HFFc6 (cell line): ENCODE measurements at regions not wholly inside any gene's neighbourhood (a gene's known extent, or its start where the extent isn't known, plus 50 kb on each side); places are given as distances from the start of the nearest gene placed in this dataset.
"Not testable (repeated sequence)": the region's sequence is repeated elsewhere in the genome, so short reads cannot be mapped to it uniquely, and the experiment has no call there.

Experiments
- DNase-seq: peaks from one replicate; pipeline ENCODE4 v3.0.0-alpha.2; 2018
- H3K27ac Mint-ChIP-seq: 2 replicates; pipeline ENCODE4 v1.8.0; 2020; ENCODE audit warnings: mild to moderate bottlenecking, mixed read lengths
- H3K27me3 Mint-ChIP-seq: 2 replicates; pipeline ENCODE4 v1.8.0; 2021; ENCODE audit warnings: mild to moderate bottlenecking, moderate library complexity, mixed read lengths; ENCODE audit not compliant: insufficient read depth
- H3K36me3 Mint-ChIP-seq: 2 replicates; pipeline ENCODE4 v1.8.0; 2021; ENCODE audit warnings: low read depth, mixed read lengths
- H3K4me1 Mint-ChIP-seq: 2 replicates; pipeline ENCODE4 v1.8.0; 2020; ENCODE audit warnings: low read depth, mixed read lengths
- H3K4me3 Mint-ChIP-seq: 2 replicates; pipeline ENCODE4 v1.8.0; 2020; ENCODE audit warnings: mild to moderate bottlenecking, moderate library complexity, mixed read lengths
- H3K9me3 Mint-ChIP-seq: 2 replicates; pipeline ENCODE4 v1.8.0; 2020; ENCODE audit warnings: mild to moderate bottlenecking, mixed read lengths
- CTCF ChIP-seq: fragments of 200-600 bp; sonication (generic); IDR thresholded peaks from 2 replicates; pipeline ENCODE4 v1.5.0; 2021; ENCODE audit warnings: antibody characterized with exemption, mild to moderate bottlenecking

- no peak overlapping the region for H3K4me3 Mint-ChIP-seq
- no peaks in the 10 kb centered on the region for H3K4me1 Mint-ChIP-seq
- H3K36me3 Mint-ChIP-seq: no peaks in the 10 kb centered on the region
- H3K27me3 Mint-ChIP-seq: no peaks in the 10 kb centered on the region
- DNase-seq: no peak
- peaks cover 30% of the 10 kb centered on the region for H3K9me3 Mint-ChIP-seq
- TF ChIP-seq CTCF: no peak
- H3K27ac Mint-ChIP-seq: no peak overlapping the region
These were observed 106.4 kb downstream of the TDRD15 start for GRCh38 chr2:21230140-21230539.

- TF ChIP-seq CTCF: no peak
These were observed 108.2 kb downstream of the TDRD15 start for GRCh38 chr2:21231985-21232384.

GRCh38 chr2:21233194-21233593 lies 109.4 kb downstream of the TDRD15 start:
- no peak for TF ChIP-seq CTCF
- Mint-ChIP-seq H3K36me3 (no peaks in the 10 kb centered on the region), H3K4me3 (no peak overlapping the region), H3K9me3 (peaks cover 37% of the 10 kb centered on the region), H3K27ac (no peak overlapping the region), H3K27me3 (no peaks in the 10 kb centered on the region), H3K4me1 (no peaks in the 10 kb centered on the region)
- DNase-seq: no peak

More at GRCh38 chr2:21231985-21232384, 108.2 kb downstream of the TDRD15 start:
- Mint-ChIP-seq H3K4me1 (no peaks in the 10 kb centered on the region), H3K27ac (no peak overlapping the region), H3K9me3 (peaks cover 31% of the 10 kb centered on the region), H3K27me3 (no peaks in the 10 kb centered on the region), H3K36me3 (no peaks in the 10 kb centered on the region), H3K4me3 (no peak overlapping the region)
- no peak for DNase-seq

- DNase-seq: no peak
- no peaks in the 10 kb centered on the region for H3K36me3 Mint-ChIP-seq
- H3K27ac Mint-ChIP-seq: no peak overlapping the region
- H3K4me3 Mint-ChIP-seq: no peak overlapping the region
- no peaks in the 10 kb centered on the region for H3K4me1 Mint-ChIP-seq
- no peak for TF ChIP-seq CTCF
- H3K27me3 Mint-ChIP-seq: no peaks in the 10 kb centered on the region
- peaks cover 41% of the 10 kb centered on the region for H3K9me3 Mint-ChIP-seq
These were observed 110.2 kb downstream of the TDRD15 start for GRCh38 chr2:21234001-21234400.

GRCh38 chr2:21234464-21235120 lies 110.8 kb downstream of the TDRD15 start:
- H3K4me1 Mint-ChIP-seq: no peaks in the 10 kb centered on the region
- no peaks in the 10 kb centered on the region for H3K36me3 Mint-ChIP-seq
- DNase-seq: no peak
- H3K27ac Mint-ChIP-seq: no peak overlapping the region
- no peaks in the 10 kb centered on the region for H3K27me3 Mint-ChIP-seq
- peaks cover 46% of the 10 kb centered on the region for H3K9me3 Mint-ChIP-seq
- H3K4me3 Mint-ChIP-seq: no peak overlapping the region
- TF ChIP-seq CTCF: no peak

GRCh38 chr2:21239749-21240148 lies 116.0 kb downstream of the TDRD15 start:
- H3K4me1 Mint-ChIP-seq, H3K27me3 Mint-ChIP-seq, H3K27ac Mint-ChIP-seq, H3K4me3 Mint-ChIP-seq, H3K36me3 Mint-ChIP-seq, DNase-seq: not testable (repeated sequence)
- H3K9me3 Mint-ChIP-seq: peaks cover 33% of the 10 kb centered on the region
